COR-L47 (cell line): ENCODE measurements at regions not wholly inside any gene's neighbourhood (a gene's known extent, or its start where the extent isn't known, plus 50 kb on each side); places are given as distances from the start of the nearest gene placed in this dataset.

Source experiments
- DNase-seq: peaks from one replicate; lab custom pipeline; 2025; lab: John Stamatoyannopoulos, UW

DNA sequence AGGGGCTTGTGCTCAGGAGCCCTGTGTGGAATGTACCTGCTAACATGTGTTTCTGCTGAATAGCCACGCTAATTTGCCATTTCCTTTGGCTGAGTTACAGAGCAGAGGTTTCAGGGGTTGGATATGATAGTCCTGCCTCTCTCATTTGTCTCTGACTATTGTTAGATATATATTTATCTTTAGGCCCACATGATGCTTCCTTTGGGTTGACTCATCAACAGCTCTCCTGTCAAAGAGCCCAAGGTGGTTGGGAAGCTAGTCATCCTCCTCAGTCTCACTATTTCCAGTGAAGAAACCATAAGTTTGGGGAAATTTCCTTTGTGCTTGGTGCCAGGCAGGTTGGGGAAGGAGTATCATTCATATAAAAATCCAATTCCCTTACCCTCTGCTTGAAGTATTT, 1194.6 kb downstream of the ZPLD1 start:
- no peak for DNase-seq

DNA sequence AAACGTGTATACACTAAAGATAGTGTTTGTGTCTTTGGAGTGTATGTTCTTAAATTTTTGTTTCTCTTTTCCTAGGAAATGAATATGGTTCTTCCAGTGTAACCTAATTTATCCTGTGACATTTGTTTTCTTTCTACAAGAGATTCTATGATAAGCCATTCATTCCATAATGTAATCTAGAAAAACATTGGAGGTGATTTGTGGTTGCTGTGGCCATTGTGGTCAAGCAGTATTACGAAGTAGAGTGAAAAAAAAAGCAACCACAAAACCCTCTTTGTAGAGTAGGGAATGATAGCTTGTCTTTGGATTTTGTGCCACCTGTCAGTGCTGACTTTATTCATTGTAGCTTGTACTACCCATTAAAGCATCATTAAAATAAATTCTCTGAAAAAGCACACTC, 1209.6 kb downstream of the ZPLD1 start:
- no peak for DNase-seq

DNA sequence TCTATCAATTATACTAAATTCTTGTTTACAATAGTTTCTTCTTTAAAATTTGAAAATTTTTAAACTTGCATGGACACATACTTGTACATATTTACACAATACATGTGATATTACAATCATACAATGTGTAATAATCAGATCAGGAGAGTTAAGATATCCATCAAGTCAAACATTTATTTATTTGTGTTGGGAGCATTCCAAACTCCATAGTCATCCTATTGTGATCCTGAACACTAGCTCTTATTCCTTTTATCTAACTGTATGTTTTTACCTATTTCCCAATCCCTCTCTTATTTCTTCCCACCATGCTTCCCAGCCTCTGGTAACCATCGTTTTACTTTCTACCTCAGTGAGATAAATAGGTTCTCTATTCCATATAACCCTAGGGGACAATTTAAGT, 1219.2 kb downstream of the ZPLD1 start:
- no peak for DNase-seq

DNA sequence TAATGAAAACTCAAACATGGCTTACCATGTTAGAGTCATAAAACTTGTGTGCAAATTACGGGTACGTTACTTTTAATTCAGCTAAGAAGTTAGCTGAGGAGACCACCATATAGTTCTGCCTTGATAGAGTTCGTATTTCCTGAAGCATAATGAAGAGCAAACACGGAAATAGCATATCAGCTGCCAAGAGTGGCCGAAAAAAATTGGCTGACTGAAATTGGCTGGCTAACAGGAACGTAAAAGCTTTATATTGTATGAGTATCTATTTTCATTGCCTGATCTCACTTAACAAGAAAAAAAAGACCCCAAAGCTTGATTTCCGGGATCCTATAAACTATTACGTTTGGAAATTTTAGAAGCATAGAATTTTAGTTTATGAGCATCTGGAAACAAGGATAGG, 1222.9 kb downstream of the ZPLD1 start:
- no peak for DNase-seq

DNA sequence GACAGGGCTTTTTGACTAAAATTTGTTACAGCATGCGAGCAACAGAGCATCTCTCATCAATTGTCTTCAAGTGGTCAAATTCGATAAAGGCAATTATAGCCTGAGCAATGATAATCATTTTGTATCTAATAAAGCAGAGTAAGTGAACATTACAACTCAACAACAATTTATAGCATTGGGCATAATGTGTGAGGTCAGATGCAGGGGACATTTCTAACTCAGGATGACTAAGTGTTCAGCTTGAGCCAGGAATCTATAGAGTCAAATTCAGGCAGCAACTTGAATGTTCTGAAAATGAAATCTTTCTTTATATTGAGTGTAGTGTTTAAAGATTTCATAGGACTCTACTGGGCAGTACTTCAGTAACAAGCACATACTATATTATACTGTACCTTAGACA, 1226.0 kb downstream of the ZPLD1 start:
- DNase-seq = no peak

DNA sequence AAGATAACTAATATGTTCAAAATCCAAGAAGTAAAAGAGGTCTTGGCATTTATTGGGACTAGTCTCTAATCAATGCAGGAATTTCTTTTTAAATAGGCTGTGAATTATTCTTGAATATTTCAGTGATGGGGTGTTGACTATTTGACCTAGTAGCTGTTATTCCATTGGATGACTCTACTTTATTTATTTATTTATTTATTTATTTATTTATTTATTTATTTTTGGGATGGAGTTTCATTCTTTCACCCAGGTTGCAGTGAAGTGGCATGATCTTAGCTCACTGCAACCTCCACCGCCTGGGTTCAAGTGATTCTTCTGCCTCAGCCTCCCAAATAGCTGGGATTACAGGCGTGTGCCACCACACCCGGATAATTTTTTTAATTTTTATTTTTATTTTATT, 1227.8 kb downstream of the ZPLD1 start:
- no peak for DNase-seq

DNA sequence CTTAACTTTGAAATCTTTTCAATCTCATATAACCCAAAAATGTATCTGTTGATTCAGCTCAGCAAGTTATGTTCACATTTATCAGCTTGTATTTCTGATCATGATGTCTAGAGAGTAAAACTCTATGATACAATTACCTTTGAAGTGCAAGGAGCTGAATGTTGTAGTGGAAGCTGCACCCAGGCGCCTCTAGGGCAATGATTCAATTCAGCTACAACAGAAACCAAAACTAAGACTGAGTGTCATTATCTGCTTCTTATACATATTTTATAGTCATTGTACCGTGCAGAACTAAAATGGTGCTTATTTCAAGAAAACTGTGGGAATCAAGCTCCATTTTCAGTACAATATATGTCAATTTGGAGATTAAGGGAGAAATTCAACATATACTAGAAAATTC, 1237.5 kb downstream of the ZPLD1 start:
- no peak for DNase-seq

DNA sequence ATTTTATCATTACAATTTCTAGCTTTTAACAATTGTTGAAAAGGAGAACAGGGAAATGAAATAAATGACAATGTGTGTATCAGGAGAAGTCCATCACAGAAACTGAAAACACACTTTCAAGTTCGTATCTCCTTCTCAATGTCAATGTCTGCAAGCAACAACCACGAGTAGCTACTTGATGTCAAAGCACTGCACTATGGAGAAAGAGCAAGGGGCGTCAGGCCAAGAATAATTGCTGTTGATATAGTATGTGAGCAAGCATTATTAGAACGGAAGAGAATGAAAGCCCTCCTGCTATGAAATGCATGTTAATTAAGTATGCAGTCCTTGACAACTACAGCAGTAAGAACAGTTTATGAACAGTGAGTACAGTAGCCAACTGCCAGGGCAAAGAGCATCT, 1250.1 kb downstream of the ZPLD1 start:
- DNase-seq = peak; percentile 97

DNA sequence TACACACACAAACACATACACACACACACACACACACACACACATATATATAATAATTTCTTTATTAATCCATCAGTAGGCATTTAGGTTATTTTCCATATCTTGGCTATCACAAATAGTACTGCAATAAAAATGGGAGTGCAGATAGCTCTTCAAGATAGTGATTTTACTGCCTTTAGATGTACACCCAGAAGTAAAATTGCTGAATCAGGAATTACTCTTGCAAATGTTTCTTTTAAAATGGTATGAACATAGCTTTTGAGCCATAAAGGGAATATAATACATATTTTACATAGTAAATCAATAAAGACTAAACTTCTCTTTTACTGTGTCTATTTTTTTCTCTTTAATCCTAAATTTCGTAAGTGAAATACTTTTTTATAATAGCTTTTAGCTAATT, 1251.1 kb downstream of the ZPLD1 start:
- DNase-seq = no peak

DNA sequence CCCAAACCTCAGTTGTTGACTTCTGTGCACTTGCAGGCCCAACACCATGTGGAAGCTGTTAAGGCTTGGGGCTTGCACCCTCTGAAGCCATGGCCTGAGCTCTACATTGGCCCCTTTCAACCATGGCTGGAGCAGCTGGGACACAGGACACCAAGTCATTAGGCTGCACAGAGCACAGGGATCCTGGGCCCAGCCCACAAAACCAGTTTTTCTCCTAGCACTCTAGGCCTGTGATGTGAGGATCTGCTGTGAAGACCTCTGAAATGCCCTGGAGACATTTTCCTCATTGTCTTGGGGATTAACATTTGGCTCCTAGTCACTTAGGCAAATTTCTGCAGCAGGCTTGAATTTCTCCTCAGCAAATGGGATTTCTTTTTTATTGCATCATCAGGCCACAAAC, 1255.7 kb downstream of the ZPLD1 start:
- DNase-seq = no peak

DNA sequence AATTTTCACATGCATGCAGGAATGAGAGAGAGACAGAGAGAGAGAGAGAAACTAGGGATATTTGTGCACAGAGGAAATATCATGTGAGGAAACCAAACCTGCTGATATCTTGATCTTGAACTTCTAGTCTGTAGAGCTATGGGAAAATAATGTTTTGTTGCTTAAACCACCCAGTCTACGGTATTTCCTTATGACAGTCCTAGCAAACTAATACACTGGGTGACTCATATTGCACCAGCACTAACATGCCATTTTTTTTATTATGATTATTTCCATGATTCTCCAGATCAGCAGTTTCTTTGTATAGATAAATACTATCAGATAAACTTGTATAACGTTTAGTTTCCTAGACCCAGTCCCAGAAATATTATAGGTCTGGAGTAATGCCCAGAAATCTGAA, 1259.0 kb downstream of the ZPLD1 start:
- no peak for DNase-seq

DNA sequence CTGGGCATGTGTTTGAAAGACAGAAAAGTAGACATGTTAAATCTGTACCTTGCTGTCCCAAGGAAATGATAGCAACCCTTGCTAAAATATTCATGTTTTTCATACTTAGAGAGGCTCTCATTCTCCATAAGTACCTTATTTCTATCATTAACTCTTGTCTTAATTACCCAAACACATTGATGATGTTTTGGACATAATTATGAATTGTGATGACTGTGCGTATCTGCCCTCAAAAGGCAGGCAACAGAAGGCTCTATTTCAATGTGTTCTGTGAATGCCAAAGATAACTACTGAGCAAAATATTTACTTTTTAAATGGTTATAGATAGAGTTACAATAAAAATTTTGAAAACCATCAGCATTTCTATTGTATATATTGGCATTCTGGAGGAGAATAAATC, 1263.8 kb downstream of the ZPLD1 start:
- DNase-seq = no peak

DNA sequence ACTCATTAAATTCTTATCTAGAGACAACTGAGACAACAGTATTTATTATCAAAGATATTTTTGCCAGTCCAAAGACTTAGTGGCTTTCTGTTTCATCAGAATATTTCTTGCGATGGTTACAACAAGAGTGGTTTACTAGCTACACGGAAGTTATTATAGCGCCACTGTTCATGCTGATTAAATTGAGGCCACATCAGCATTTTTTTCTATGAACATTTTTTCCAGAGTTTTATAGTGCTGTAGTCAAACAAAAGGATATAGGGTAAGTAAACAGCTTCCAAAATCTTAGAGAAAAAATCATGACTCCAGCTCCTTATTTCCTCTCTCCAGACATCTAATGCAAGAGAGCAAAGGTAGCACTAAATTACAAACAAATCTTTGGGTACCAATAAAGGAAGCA, 1264.4 kb downstream of the ZPLD1 start:
- DNase-seq = no peak

DNA sequence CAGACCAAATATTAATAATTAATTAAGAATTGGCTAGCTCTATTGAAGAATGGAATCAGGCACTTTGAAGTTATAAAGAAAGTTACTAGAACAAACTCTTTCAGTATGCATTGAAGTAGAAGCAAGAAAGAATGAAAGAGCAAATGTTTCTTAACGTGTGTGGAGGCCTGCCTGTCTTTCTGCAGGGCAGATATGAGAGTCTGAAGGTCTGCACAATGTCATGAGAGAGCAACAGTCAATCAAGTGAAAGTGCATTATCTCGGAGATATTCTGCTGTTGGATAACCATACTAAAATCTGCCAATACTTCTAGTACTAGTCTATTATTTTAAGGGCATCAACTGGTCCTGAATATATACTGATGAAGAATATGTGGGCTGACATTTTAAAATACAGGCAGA, 1270.8 kb downstream of the ZPLD1 start:
- no peak for DNase-seq

DNA sequence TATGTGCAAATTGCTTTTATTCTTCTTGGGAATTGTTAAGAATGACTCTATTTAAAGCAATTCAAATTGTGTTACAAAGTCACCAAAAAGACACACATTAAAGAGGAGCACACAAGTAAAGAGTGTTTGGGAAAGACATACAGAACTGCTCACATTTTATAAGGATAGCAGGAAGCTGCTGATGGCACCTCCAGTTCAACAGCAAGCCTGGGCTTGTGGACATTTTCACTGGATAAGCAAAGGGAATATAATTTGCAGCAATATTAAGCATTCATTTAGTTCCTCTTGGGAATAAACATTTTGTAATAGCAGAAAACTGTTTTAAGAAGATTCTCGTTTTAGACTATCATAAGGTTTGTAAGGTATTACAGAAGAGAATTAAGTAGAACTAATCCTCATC, 1271.9 kb downstream of the ZPLD1 start:
- DNase-seq = no peak

DNA sequence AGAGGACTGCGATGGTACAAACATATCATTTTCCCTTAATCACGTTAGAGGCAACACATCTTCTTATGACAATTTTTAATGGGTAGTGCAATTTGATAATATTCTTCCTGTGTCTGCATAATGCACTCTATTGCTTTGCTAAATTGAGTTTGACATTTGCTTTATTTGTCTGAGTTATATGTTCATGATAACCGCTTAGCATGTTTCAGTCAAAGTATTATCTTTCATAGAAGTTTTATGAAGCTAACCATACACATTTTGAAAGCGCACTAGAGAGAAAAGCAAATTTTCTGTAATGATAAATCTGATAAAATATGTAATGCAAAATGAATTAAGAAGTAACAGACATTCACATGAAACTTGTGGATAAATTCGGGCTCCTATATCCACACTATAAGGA, 1276.9 kb downstream of the ZPLD1 start:
- DNase-seq = no peak

DNA sequence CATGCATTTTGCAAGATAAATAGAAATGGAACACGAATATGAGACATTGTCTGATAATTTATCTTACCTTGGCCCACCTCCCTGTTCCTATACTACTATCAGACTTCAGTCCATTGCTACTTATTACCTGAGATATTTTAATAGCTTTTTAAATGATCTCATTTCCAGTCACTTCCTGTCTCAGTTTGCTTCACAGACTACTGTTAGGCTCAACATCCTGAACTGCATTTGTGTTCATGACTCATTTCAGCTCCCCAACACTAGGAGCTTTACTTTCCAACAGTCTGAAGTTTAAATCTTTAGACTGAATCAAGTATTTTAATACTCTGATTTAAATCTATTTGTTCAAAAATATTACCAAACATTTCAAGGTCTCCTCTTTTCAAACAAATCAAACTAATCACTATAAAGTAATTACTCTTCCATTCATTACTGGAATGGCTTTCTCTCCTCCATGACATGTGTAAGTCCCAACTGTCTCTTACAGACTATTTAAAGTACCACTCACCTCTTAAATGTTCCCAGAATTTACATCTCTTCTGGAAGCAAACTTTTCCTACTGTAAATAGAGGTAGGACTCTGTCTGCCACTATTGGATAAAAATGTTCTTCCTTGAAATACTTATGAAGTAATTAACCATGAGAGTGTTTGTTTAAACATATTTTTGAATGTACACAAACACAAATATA, 1277.6 kb downstream of the ZPLD1 start:
- DNase-seq = no peak

DNA sequence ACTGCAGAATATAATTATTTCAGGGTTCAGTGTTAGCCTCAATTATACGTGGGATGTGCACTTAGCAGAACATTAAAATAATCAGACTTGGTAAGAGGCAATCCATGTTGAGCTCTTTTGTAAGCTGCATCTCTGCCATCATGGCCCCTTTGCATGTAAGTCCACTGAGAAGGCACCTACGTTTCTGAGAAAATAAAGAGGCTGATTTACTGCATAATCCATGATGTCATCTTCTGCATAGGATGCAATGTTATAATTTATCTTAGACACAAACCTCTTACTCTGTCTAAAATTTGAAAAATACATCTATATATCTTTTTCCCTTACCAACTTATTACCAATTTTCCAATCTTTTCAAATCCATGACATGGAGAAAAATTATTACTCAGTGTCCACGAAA, 1294.7 kb downstream of the ZPLD1 start:
- no peak for DNase-seq

DNA sequence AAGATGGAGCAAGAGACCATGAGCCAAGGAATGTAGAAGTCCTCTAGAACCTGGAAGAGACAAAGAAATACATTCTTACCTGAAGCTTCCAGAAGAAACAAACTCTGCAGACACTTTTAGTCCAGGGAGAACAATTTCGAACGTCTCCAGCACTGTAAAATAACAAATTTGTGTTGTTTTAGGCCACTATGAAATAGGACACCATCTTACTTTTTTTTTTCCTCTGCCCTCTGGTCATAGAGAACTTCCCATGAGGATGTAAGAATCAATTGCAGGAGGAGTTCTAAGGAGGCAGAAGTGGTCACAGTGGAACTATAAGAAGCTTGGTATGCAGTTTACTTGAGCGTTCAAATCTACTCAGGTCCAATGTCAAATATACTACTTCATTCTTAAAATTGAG, 1295.9 kb downstream of the ZPLD1 start:
- DNase-seq = no peak

DNA sequence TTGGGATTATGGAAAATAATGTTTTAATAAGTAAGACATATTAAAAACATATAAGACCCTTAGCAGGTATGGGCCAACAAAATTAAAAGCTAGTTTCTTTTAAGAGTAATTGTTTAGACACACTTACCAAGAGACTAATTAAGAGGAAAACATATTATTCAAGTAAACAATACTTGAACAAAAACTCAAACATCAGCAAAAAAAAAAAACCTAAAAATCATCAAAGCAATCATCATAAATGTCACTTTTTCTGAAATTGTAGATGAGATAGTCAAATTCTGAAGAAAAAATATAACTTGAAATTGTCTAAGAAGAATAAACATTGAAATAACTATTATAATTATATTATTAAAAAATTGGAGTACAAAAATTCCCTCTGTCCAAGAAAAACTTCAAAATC, 1318.2 kb downstream of the ZPLD1 start:
- no peak for DNase-seq

DNA sequence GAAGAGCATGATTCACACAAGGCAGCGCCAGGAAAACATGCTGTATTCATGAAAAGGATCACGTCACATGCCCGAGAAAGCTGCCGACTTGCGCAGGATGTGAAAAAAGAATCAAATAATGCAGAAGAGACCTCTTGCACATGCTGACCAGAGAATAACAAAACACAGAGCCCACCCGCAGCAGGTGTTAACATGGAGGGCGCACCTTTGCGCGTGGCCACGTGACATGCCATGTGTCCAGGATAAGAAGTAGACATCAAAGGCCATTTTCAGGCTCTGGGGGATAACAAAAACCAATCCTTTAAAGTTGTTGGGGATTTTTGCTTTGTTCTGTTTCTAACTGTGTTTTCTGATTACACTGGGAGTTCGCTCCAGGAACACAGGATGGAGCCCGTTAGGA, 1332.8 kb downstream of the ZPLD1 start:
- peak; percentile 61 for DNase-seq

DNA sequence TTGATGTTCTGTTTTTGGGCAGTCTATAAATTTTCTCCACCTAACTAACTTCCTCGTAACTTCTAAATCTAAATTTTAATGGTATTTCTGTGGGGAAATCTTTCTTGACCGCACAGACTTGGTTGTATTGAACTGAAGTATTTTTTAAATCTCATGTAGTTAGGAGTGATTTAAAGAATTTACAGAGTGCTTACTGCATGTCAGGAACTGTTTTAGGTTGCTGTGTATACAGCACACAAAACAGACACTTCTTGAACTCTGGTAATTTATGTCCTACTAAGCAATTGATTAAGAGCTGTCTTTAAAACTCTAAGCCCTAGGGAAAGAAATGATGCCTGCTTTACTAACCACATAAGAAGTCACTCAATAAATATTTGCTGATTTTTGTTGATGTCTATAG, 1350.2 kb downstream of the ZPLD1 start:
- DNase-seq = no peak

DNA sequence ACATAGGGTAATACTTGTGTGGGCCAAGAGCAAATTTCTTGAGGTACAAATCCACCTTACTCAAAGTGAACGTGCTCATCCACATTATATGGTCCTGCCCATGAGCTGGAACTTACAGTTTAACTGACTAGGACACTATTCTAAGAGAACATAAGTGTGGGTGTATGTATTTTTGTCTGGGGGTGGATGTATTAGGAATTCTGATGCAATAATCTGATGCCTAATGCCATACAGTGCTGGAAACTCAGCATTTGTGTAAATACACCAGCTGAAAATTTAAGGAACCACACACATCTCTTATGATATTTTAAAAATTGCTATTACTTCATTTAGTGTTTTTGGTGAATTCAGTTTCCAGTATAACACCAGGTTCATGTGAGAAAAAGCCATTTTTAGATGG, 1350.7 kb downstream of the ZPLD1 start:
- DNase-seq = no peak

DNA sequence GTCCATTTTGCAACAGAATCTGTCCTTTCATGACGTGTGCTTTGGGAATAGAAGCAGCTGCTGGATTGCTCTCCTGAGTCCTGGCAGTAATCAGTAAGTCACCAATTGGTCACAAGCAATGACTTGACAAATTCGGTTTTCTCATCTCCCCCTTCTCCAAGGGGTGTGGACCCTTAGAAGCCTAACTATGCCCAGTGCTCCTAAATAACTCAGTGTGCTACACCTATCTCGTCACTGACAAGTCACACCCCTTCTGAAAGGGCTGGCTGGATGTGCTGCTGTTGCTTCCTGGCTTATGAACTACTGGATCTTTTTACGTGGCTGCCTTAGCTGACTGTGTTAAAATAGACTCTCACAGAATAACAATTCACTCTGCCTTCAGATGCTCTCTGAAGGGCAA, 1351.5 kb downstream of the ZPLD1 start:
- DNase-seq = no peak
